ENCODE measurements at regions not wholly inside any gene's neighbourhood (a gene's known extent, or its start where the extent isn't known, plus 50 kb on each side); places are given as distances from the start of the nearest gene placed in this dataset.

- Histone ChIP-seq H3K9me3 (no peaks in the 10 kb centered on the region), H3K4me3 (no peak overlapping the region), H3K27ac (no peak overlapping the region), H3K4me1 (ENCODE audit: insufficient read depth) (no peaks in the 10 kb centered on the region), H3K27me3 (no peaks in the 10 kb centered on the region), H3K36me3 (no peaks in the 10 kb centered on the region)
- no peak for DNase-seq
- TF ChIP-seq CTCF (IDR thresholded peaks at IDR 0.05) (no peak), EP300 (IDR thresholded peaks at IDR 0.05) (no peak), POLR2A (IDR thresholded peaks at IDR 0.05) (no peak)
- WGBS, 3 donors: 90 to 99% (median 95%) methylated on average over 6 of the region's 6 CpGs
- intact Hi-C loops (cut with DNase I): no loop called here
These were observed 127.5 kb upstream of the TNS3 start for GRCh38 chr7:47709451-47709850.

GRCh38 chr7:47709051-47709450 is 127.1 kb upstream of the TNS3 start:
- H3K4me1 ChIP-seq (ENCODE audit: insufficient read depth): no peaks in the 10 kb centered on the region
- intact Hi-C loops (cut with DNase I): no loop called here
- H3K27ac ChIP-seq: no peak overlapping the region
- no peak for DNase-seq
- no peaks in the 10 kb centered on the region for H3K36me3 ChIP-seq
- no peak for TF ChIP-seq POLR2A (IDR thresholded peaks at IDR 0.05)
- TF ChIP-seq CTCF (IDR thresholded peaks at IDR 0.05): no peak
- no peak for TF ChIP-seq EP300 (IDR thresholded peaks at IDR 0.05)
- no peaks in the 10 kb centered on the region for H3K27me3 ChIP-seq
- H3K4me3 ChIP-seq: no peak overlapping the region
- no peaks in the 10 kb centered on the region for H3K9me3 ChIP-seq
- WGBS, 3 donors: 87 to 92% (median 89%) methylated on average over 4 of the region's 4 CpGs

GRCh38 chr7:47707583-47707982 is 125.7 kb upstream of the TNS3 start:
- no peaks in the 10 kb centered on the region for H3K9me3 ChIP-seq
- no peaks in the 10 kb centered on the region for H3K36me3 ChIP-seq
- no peaks in the 10 kb centered on the region for H3K4me1 ChIP-seq (ENCODE audit: insufficient read depth)
- no peak overlapping the region for H3K4me3 ChIP-seq
- H3K27ac ChIP-seq: no peak overlapping the region
- DNase-seq: no peak
- H3K27me3 ChIP-seq: no peaks in the 10 kb centered on the region
- intact Hi-C loops (cut with DNase I): no loop called here
- WGBS, 3 donors: 96 to 97% (median 96%) methylated on average over 6 of the region's 6 CpGs
- TF ChIP-seq CTCF (IDR thresholded peaks at IDR 0.05) (no peak), POLR2A (IDR thresholded peaks at IDR 0.05) (no peak), EP300 (IDR thresholded peaks at IDR 0.05) (no peak)

- Histone ChIP-seq H3K36me3 (no peaks in the 10 kb centered on the region), H3K9me3 (no peaks in the 10 kb centered on the region), H3K27me3 (no peaks in the 10 kb centered on the region), H3K4me3 (no peak overlapping the region), H3K4me1 (ENCODE audit: insufficient read depth) (no peaks in the 10 kb centered on the region), H3K27ac (no peak overlapping the region)
- DNase-seq: no peak
- intact Hi-C loops (cut with DNase I): no loop called here
- TF ChIP-seq CTCF (IDR thresholded peaks at IDR 0.05): no peak
- no peak for TF ChIP-seq EP300 (IDR thresholded peaks at IDR 0.05)
- TF ChIP-seq POLR2A (IDR thresholded peaks at IDR 0.05): no peak
- 80 to 82% (median 82%) methylated on average over 2 of the region's 2 CpGs for WGBS, 3 donors
These were observed 123.0 kb upstream of the TNS3 start for GRCh38 chr7:47704936-47705335.

GRCh38 chr7:47702080-47702479 is 120.2 kb upstream of the TNS3 start:
- no peaks in the 10 kb centered on the region for H3K9me3 ChIP-seq
- H3K36me3 ChIP-seq: no peaks in the 10 kb centered on the region
- 41 to 69% (median 43%) methylated on average over 1 of the region's 1 CpG for WGBS, 3 donors
- no peak overlapping the region for H3K27ac ChIP-seq
- no peaks in the 10 kb centered on the region for H3K4me1 ChIP-seq (ENCODE audit: insufficient read depth)
- intact Hi-C loops (cut with DNase I): no loop called here
- no peak overlapping the region for H3K4me3 ChIP-seq
- no peaks in the 10 kb centered on the region for H3K27me3 ChIP-seq
- no peak for DNase-seq
- TF ChIP-seq CTCF (IDR thresholded peaks at IDR 0.05) (no peak), POLR2A (IDR thresholded peaks at IDR 0.05) (no peak), EP300 (IDR thresholded peaks at IDR 0.05) (no peak)
